Ascending aorta (tissue), 2 donors: ENCODE measurements at regions not wholly inside any gene's neighbourhood (a gene's known extent, or its start where the extent isn't known, plus 50 kb on each side); places are given as distances from the start of the nearest gene placed in this dataset.

Source experiments
- DNase-seq, 2 donors: peaks; one replicate each; pipeline ENCODE4 v3.0.0-alpha.2; 2019; ENCODE audit warnings: low spot score in 2 of 2
- H3K27ac ChIP-seq, 2 donors: fragments of 200-600 bp; sonication (generic); one replicate each; pipeline ENCODE4 v1.5.1; 2016 to 2017; ENCODE audit warnings: mild to moderate bottlenecking in 1 of 2
- H3K27me3 ChIP-seq: fragments of 200-600 bp; sonication (generic); one replicate; pipeline ENCODE4 v1.5.1; 2017
- H3K36me3 ChIP-seq, 2 donors: fragments of 200-600 bp; sonication (generic); one replicate each; pipeline ENCODE4 v1.5.1; 2016
- H3K4me1 ChIP-seq, 2 donors: fragments of 200-600 bp; sonication (generic); one replicate each; pipeline ENCODE4 v1.5.1; 2016 to 2017; ENCODE audit warnings: mild to moderate bottlenecking in 1 of 2
- H3K4me3 ChIP-seq, 2 donors: fragments of 200-600 bp; sonication (generic); one replicate each; pipeline ENCODE4 v1.5.1; 2016 to 2017; ENCODE audit warnings: mild to moderate bottlenecking in 1 of 2
- H3K9me3 ChIP-seq, 2 donors: fragments of 200-600 bp; sonication (generic); one replicate each; pipeline ENCODE4 v1.5.1; 2016
- intact Hi-C: fragments of 100-400 bp; cut with DNase I; formaldehyde crosslinking; loops from one replicate; pipeline ENCODE4 v1.15.1; 2023
- TF ChIP-seq, protein P1 (sequence below), 3 experiments: fragments of 200-600 bp in 2 of 3; fragments of 450-650 bp in 1 of 3; sonication (generic) in 2 of 3; IDR thresholded peaks; one replicate each; pipeline ENCODE4 v1.5.1; 2016 to 2019; ENCODE audit warnings: antibody characterized with exemption in 3 of 3, mild to moderate bottlenecking in 1 of 3, moderate library complexity in 1 of 3

DNA sequence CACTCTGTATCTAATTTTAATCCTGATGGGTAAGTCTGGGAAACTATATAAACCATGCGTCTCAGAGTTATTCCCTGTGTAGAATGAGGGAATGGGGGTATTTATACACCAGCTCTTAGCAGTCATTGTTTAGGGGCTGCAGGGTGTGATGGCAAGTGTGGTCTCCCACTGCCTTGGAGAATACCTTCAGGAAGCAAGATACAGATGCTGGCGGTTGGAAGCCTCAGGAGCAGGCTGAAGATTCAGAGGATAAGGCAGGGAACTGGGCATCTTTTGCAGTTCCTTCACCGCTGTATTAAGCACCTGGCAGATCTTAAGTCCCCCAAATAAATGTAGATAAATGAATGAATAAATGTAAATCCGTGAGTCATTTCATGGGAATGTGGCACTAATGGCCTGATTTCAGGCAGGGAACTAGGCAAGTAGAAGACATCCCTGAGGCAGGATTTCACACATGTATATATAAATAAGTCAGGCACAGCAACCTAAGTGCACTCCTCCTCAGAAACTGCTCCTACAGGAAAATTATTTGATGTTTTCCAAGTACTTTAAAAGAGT lies 209.2 kb upstream of the GADL1 start:
- Histone ChIP-seq H3K9me3 (no peaks in the 10 kb centered on the region), H3K27ac (no peak overlapping the region), H3K27me3 (no peaks in the 10 kb centered on the region), H3K4me1 (no peaks in the 10 kb centered on the region), H3K4me3 (no peak overlapping the region), H3K36me3 (no peaks in the 10 kb centered on the region)
- DNase-seq = no peak
- TF ChIP-seq, protein P1, sequence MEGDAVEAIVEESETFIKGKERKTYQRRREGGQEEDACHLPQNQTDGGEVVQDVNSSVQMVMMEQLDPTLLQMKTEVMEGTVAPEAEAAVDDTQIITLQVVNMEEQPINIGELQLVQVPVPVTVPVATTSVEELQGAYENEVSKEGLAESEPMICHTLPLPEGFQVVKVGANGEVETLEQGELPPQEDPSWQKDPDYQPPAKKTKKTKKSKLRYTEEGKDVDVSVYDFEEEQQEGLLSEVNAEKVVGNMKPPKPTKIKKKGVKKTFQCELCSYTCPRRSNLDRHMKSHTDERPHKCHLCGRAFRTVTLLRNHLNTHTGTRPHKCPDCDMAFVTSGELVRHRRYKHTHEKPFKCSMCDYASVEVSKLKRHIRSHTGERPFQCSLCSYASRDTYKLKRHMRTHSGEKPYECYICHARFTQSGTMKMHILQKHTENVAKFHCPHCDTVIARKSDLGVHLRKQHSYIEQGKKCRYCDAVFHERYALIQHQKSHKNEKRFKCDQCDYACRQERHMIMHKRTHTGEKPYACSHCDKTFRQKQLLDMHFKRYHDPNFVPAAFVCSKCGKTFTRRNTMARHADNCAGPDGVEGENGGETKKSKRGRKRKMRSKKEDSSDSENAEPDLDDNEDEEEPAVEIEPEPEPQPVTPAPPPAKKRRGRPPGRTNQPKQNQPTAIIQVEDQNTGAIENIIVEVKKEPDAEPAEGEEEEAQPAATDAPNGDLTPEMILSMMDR (IDR thresholded peaks at IDR 0.05) = no peak
- intact Hi-C loops = no loop called here

- DNase-seq = no peak
- Histone ChIP-seq H3K4me1 (no peaks in the 10 kb centered on the region), H3K9me3 (no peaks in the 10 kb centered on the region), H3K4me3 (no peak overlapping the region), H3K27me3 (no peaks in the 10 kb centered on the region), H3K36me3 (no peaks in the 10 kb centered on the region), H3K27ac (no peak overlapping the region)
- TF ChIP-seq, protein P1 (IDR thresholded peaks at IDR 0.05) = no peak
- intact Hi-C loops = no loop called here
Measured at GRCh38 chr3:31105011-31105410, 210.6 kb upstream of the GADL1 start.

DNA sequence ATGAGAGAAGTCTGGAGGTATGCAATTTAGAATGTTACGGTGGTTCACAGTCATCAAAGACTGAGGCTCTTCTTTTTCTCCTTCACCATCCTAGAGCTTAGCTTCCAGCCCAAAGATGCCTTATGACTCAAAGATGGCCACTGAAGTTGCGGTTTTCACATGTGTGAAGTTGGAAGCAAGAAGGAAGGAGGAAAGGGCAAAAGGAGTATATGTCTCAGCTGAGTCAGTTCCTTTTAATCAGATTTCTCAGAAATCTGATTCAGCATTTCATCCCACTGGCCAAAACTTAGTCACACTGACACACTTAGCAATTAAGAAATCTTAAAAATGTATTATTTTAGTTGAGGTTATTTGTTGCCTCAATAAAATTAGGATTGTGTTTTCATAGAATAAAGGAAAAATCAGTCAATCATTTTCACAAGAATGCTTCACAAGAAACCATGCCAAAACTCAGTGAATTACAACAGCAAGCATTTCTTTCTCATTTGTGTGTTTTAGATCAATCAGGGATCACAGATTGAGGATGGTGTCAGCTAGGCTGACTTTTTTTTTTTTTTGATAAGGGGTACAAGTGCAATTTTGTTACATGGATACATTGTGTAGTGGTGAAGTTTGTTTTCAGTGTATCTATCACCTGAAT lies 211.1 kb upstream of the GADL1 start:
- TF ChIP-seq, protein P1 (IDR thresholded peaks at IDR 0.05) = no peak

DNA sequence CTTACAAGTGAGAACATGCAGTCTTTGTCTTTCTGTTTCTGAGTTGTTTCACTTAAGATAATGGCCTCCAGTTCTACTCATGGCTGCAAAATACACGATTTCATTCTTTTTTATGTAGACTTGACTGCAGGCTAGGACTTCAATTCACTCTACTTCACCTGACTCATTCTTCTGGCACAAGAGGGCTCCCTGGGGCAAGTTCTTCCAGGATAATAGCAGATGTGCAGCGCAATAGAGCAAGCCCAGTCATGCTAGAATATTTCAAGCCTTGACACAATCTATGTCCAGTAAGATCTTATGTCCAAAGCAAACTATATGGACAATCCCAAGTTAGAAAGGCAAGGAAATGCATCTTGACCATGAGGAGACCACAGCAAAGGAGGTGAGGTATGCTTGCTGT lies 211.7 kb upstream of the GADL1 start:
- no peak overlapping the region for H3K27ac ChIP-seq
- no peaks in the 10 kb centered on the region for H3K36me3 ChIP-seq
- no peaks in the 10 kb centered on the region for H3K4me1 ChIP-seq
- H3K4me3 ChIP-seq = no peak overlapping the region
- H3K27me3 ChIP-seq = no peaks in the 10 kb centered on the region
- intact Hi-C loops = no loop called here
- H3K9me3 ChIP-seq = no peaks in the 10 kb centered on the region
- TF ChIP-seq, protein P1 (IDR thresholded peaks at IDR 0.05) = no peak
- DNase-seq = no peak

More for the DNA sequence above, 211.1 kb upstream of the GADL1 start:
- no peak for DNase-seq
- Histone ChIP-seq H3K36me3 (no peaks in the 10 kb centered on the region), H3K4me3 (no peak overlapping the region), H3K27me3 (no peaks in the 10 kb centered on the region), H3K27ac (no peak overlapping the region), H3K4me1 (no peaks in the 10 kb centered on the region), H3K9me3 (no peaks in the 10 kb centered on the region)
- intact Hi-C loops = no loop called here

- Histone ChIP-seq H3K36me3 (no peaks in the 10 kb centered on the region), H3K9me3 (no peaks in the 10 kb centered on the region), H3K4me3 (no peak overlapping the region), H3K27ac (no peak overlapping the region), H3K27me3 (no peaks in the 10 kb centered on the region), H3K4me1 (no peaks in the 10 kb centered on the region)
- TF ChIP-seq, protein P1 (IDR thresholded peaks at IDR 0.05) = no peak
- intact Hi-C loops = no loop called here
- DNase-seq = no peak
Measured at GRCh38 chr3:31106912-31107311, 212.5 kb upstream of the GADL1 start.
